Stomach smooth muscle (tissue), 2 donors: ENCODE measurements at regions not wholly inside any gene's neighbourhood (a gene's known extent, or its start where the extent isn't known, plus 50 kb on each side); places are given as distances from the start of the nearest gene placed in this dataset.
"Not testable (repeated sequence)": the region's sequence is repeated elsewhere in the genome, so short reads cannot be mapped to it uniquely, and the experiment has no call there.

Source experiments
- H3K27ac ChIP-seq: one replicate; pipeline ENCODE4 v1.7.0; 2013; ENCODE audit warnings: mild to moderate bottlenecking, low read length, inconsistent platforms
- H3K27me3 ChIP-seq, 2 donors: one replicate each; pipeline ENCODE4 v1.7.0; 2013; ENCODE audit warnings: low read length in 2 of 2; ENCODE audit not compliant: insufficient read depth in 2 of 2, control insufficient read depth in 1 of 2
- H3K36me3 ChIP-seq, 2 donors: one replicate each; pipeline ENCODE4 v1.7.0; 2013; ENCODE audit warnings: low read length in 2 of 2; ENCODE audit not compliant: control insufficient read depth in 2 of 2, insufficient read depth in 2 of 2
- H3K4me1 ChIP-seq: one replicate; pipeline ENCODE4 v1.7.0; 2013; ENCODE audit warnings: low read length; ENCODE audit not compliant: control insufficient read depth, insufficient read depth
- H3K4me3 ChIP-seq, 2 donors: one replicate each; pipeline ENCODE4 v1.7.0; 2013; ENCODE audit warnings: low read length in 2 of 2
- H3K9ac ChIP-seq, 2 donors: one replicate each; pipeline ENCODE4 v1.7.0; 2013; ENCODE audit warnings: low read length in 2 of 2, mild to moderate bottlenecking in 1 of 2
- H3K9me3 ChIP-seq, 2 donors: one replicate each; pipeline ENCODE4 v1.7.0; 2013; ENCODE audit warnings: low read length in 2 of 2; ENCODE audit not compliant: control insufficient read depth in 2 of 2
- donor health status: healthy.
- donor health status: Pancreatic carcinoma.

GRCh38 chrY:7355891-7356290, 444.3 kb upstream of the AMELY start:
- not testable (repeated sequence) for H3K36me3 ChIP-seq, H3K9me3 ChIP-seq, H3K27ac ChIP-seq, H3K9ac ChIP-seq, H3K27me3 ChIP-seq, H3K4me3 ChIP-seq, H3K4me1 ChIP-seq

GRCh38 chrY:7344661-7345060, 433.1 kb upstream of the AMELY start:
- H3K9ac ChIP-seq, result no peak overlapping the region
- H3K27ac ChIP-seq, result no peak overlapping the region
- no peaks in the 10 kb centered on the region for H3K27me3 ChIP-seq
- H3K9me3 ChIP-seq, result no peaks in the 10 kb centered on the region
- H3K4me1 ChIP-seq, result no peaks in the 10 kb centered on the region
- no peak overlapping the region for H3K4me3 ChIP-seq
- H3K36me3 ChIP-seq, result no peaks in the 10 kb centered on the region

- H3K27me3 ChIP-seq, result no peaks in the 10 kb centered on the region
- no peaks in the 10 kb centered on the region for H3K36me3 ChIP-seq
- no peak overlapping the region for H3K4me3 ChIP-seq
- no peaks in the 10 kb centered on the region for H3K4me1 ChIP-seq
- H3K9me3 ChIP-seq, result no peaks in the 10 kb centered on the region
- no peak overlapping the region for H3K27ac ChIP-seq
- no peak overlapping the region for H3K9ac ChIP-seq
These were observed 431.7 kb upstream of the AMELY start for GRCh38 chrY:7343261-7343660.

- H3K4me1 ChIP-seq, H3K27ac ChIP-seq, H3K9me3 ChIP-seq, H3K4me3 ChIP-seq, H3K9ac ChIP-seq, H3K27me3 ChIP-seq, H3K36me3 ChIP-seq: not testable (repeated sequence)
These were observed 431.2 kb upstream of the AMELY start for GRCh38 chrY:7342732-7343131.

DNA sequence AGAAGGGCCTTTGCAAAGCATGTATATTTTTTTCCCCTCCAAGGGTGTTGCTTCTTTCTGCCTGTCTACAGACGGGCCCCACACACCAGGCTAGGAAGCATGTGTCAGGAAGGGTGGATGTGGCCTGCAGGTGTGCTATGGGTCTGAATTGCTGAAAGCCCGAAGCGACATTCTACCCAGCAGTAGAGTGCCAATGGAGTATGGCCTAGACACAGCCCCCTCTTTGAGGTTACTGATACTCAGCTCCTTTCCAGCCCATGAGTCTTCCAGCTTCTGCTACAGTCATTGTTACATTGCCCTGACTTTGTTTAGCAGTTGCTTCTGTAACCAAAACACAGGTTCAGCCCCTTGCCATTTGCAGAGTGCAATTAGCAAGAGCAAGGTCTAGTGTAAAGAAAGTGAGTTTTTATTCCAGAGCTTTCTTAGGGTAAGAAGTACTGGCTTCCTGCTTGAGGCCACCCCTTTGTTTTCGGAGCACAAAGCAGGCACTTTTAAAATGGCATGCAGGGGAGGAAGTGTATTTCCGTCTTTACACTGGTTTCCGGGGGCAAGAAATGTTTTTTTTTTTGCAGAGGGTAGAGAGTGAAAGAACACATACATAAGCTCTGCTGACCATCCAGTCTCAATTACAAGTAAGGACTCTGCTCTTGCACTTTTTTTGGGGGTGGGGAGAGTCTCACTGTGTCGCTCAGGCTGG, 428.0 kb upstream of the AMELY start:
- Histone ChIP-seq H3K4me1 (no peaks in the 10 kb centered on the region), H3K4me3 (no peak overlapping the region), H3K9me3 (no peaks in the 10 kb centered on the region), H3K9ac (no peak overlapping the region), H3K36me3 (no peaks in the 10 kb centered on the region), H3K27me3 (no peaks in the 10 kb centered on the region), H3K27ac (no peak overlapping the region)

GRCh38 chrY:7336023-7336873, 424.7 kb upstream of the AMELY start:
- Histone ChIP-seq H3K4me3 (no peak overlapping the region), H3K36me3 (no peaks in the 10 kb centered on the region), H3K27ac (no peak overlapping the region)

DNA sequence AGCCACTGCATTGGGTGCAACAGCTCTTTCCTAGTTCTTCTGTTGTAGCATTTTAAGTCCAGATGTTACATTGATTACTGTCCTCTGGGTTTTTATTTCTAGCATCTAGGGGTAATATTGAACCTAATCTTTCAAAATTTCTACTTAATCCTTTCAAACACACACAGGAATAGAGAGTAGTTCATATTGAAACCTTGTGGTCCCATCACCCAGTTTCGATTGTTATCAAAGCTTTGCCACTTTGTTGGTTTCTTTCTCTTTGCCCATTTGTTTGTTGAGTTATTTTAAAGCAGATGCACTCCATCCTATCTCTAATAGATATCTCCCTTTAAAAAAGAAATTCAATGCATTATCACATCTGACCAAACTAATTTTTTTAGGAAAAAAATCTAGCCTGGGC, 422.9 kb upstream of the AMELY start:
- no peak overlapping the region for H3K27ac ChIP-seq
- H3K4me3 ChIP-seq, result no peak overlapping the region
- no peak overlapping the region for H3K9ac ChIP-seq
- no peaks in the 10 kb centered on the region for H3K36me3 ChIP-seq
- no peaks in the 10 kb centered on the region for H3K9me3 ChIP-seq
- no peaks in the 10 kb centered on the region for H3K4me1 ChIP-seq
- H3K27me3 ChIP-seq, result no peaks in the 10 kb centered on the region

More at GRCh38 chrY:7336023-7336873, 424.7 kb upstream of the AMELY start:
- no peaks in the 10 kb centered on the region for H3K4me1 ChIP-seq
- H3K27me3 ChIP-seq, result no peaks in the 10 kb centered on the region
- no peak overlapping the region for H3K9ac ChIP-seq
- H3K9me3 ChIP-seq, result no peaks in the 10 kb centered on the region

DNA sequence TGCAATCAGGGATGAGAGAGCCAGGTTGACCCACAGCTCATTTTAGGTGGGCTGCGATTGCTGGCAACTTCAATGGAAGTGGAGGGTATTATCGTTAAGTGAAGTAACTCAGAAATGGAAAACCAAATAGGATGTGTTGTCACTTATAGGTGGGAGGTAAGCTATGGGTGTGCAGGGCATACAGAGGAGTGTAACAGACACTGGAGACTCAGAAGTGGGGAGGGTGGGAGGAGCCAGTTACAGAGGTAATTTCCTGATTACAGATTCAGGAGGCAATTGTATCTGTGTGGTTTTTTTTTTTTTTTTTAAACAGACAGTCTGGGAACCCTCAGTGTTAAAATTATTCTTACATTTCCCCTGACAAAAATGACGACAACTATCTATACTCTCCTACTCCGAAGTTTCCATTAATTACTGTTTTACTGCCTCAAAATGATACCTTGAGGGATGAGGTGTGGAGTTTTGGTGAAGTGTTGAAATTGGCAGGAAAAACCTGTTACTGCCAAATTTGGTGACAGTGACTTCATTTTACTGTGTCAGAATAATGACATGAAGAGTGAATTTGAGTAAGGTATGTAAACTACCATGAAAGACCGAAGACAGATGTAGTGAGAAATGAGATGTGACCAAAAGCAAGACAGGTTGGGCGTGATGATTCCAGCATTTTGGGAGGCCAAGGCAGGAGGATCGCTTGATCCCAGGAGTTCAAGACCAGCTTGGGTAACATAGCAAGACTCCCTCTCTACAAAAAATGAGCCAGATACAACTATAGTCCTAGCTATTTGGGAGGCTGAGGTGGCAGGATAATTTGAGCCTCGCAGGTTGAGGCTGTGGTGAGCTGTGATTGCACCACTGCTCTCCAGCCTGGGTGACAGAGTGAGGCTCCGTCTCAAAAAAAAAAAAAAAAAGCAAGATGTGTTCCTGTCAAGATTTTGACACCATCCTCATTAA, 415.0 kb upstream of the AMELY start:
- H3K9me3 ChIP-seq, result no peaks in the 10 kb centered on the region
- H3K36me3 ChIP-seq, result no peaks in the 10 kb centered on the region
- H3K27me3 ChIP-seq, result no peaks in the 10 kb centered on the region
- H3K4me3 ChIP-seq, result no peak overlapping the region
- no peak overlapping the region for H3K9ac ChIP-seq
- H3K4me1 ChIP-seq, result no peaks in the 10 kb centered on the region
- H3K27ac ChIP-seq, result no peak overlapping the region

GRCh38 chrY:7325531-7325930, 414.0 kb upstream of the AMELY start:
- Histone ChIP-seq H3K27me3 (no peaks in the 10 kb centered on the region), H3K27ac (no peak overlapping the region), H3K9me3 (no peaks in the 10 kb centered on the region), H3K36me3 (no peaks in the 10 kb centered on the region), H3K4me1 (no peaks in the 10 kb centered on the region), H3K9ac (no peak overlapping the region), H3K4me3 (no peak overlapping the region)

DNA sequence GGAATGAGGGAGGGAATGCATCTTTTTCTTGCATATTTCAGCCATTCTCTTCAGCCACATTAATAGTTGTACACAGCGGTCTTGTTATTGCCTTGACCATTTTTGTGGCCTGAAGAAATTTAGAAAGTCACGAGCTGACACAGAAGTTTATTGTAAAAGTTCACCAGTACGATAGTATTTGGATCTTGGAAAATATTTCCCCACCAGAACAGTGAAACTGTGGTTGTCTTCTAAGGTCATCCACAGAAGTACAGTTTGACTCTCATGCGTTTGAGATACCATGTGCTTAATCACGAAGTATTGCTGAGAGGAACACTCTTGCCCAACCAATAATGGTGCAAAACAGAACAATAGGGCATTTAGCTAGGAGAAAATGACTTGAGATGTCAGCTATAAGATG, 409.2 kb upstream of the AMELY start:
- no peaks in the 10 kb centered on the region for H3K27me3 ChIP-seq
- H3K27ac ChIP-seq, result no peak overlapping the region
- no peaks in the 10 kb centered on the region for H3K9me3 ChIP-seq
- H3K9ac ChIP-seq, result no peak overlapping the region
- no peaks in the 10 kb centered on the region for H3K4me1 ChIP-seq
- H3K4me3 ChIP-seq, result no peak overlapping the region
- H3K36me3 ChIP-seq, result no peaks in the 10 kb centered on the region
